GM23248 (cell line): ENCODE measurements at regions not wholly inside any gene's neighbourhood (a gene's known extent, or its start where the extent isn't known, plus 50 kb on each side); places are given as distances from the start of the nearest gene placed in this dataset.

Source experiments
- DNase-seq: peaks from one replicate; pipeline ENCODE4 v3.0.0-alpha.2; 2015
- H2AFZ ChIP-seq: fragments of 200-600 bp; sonication (generic); 2 replicates; pipeline ENCODE4 v1.6.1; 2016; ENCODE audit warnings: antibody characterized with exemption
- H3F3A ChIP-seq: fragments of 200-600 bp; sonication (generic); 2 replicates; pipeline ENCODE4 v1.6.1; 2016; ENCODE audit warnings: mild to moderate bottlenecking, antibody characterized with exemption, mixed run types; ENCODE audit not compliant: insufficient read depth
- H3K27ac ChIP-seq: fragments of 200-600 bp; sonication (generic); 2 replicates; pipeline ENCODE4 v1.5.1; 2016; ENCODE audit warnings: mild to moderate bottlenecking
- H3K27me3 ChIP-seq: fragments of 200-600 bp; sonication (generic); replicated peaks from 2 replicates; pipeline ENCODE4 v1.6.1; 2016; ENCODE audit warnings: mild to moderate bottlenecking; ENCODE audit not compliant: insufficient read depth
- H3K36me3 ChIP-seq: fragments of 200-600 bp; sonication (generic); 2 replicates; pipeline ENCODE4 v1.6.1; 2016; ENCODE audit warnings: low read depth, mild to moderate bottlenecking
- H3K4me1 ChIP-seq: fragments of 200-600 bp; sonication (generic); 2 replicates; pipeline ENCODE4 v1.6.1; 2016; ENCODE audit warnings: mild to moderate bottlenecking; ENCODE audit not compliant: insufficient read depth
- H3K4me2 ChIP-seq: fragments of 200-600 bp; sonication (generic); one replicate; pipeline ENCODE4 v1.6.1; 2016; ENCODE audit warnings: mild to moderate bottlenecking; ENCODE audit not compliant: unreplicated experiment
- H3K4me3 ChIP-seq: fragments of 200-600 bp; sonication (generic); 2 replicates; pipeline ENCODE4 v1.5.1; 2016; ENCODE audit warnings: mild to moderate bottlenecking
- H3K79me2 ChIP-seq: fragments of 200-600 bp; sonication (generic); 2 replicates; pipeline ENCODE4 v1.6.1; 2016; ENCODE audit warnings: mild to moderate bottlenecking; ENCODE audit not compliant: insufficient read depth
- H3K9ac ChIP-seq: fragments of 200-600 bp; sonication (generic); 2 replicates; pipeline ENCODE4 v1.6.1; 2016; ENCODE audit warnings: mild to moderate bottlenecking
- H3K9me2 ChIP-seq: fragments of 200-600 bp; sonication (generic); 2 replicates; pipeline ENCODE4 v1.6.1; 2016; ENCODE audit warnings: mixed run types, mild to moderate bottlenecking, moderate library complexity; ENCODE audit not compliant: insufficient read depth
- H3K9me3 ChIP-seq: fragments of 200-600 bp; sonication (generic); one replicate; pipeline ENCODE4 v1.6.1; 2017; ENCODE audit warnings: low read depth
- H4K20me1 ChIP-seq: fragments of 200-600 bp; sonication (generic); 2 replicates; pipeline ENCODE4 v1.6.0; 2016; ENCODE audit not compliant: insufficient read depth
- EZH2 ChIP-seq: fragments of 200-600 bp; sonication (generic); IDR thresholded peaks from 2 replicates; pipeline ENCODE4 v1.6.1; 2018; ENCODE audit warnings: antibody characterized with exemption, mild to moderate bottlenecking; ENCODE audit not compliant: insufficient read depth, poor library complexity, severe bottlenecking
- EZH2phosphoT487 ChIP-seq: fragments of 200-600 bp; sonication (generic); IDR thresholded peaks from 2 replicates; pipeline ENCODE4 v1.6.1; 2018; ENCODE audit warnings: antibody characterized with exemption, moderate library complexity, mild to moderate bottlenecking, low read depth; ENCODE audit not compliant: insufficient read depth
- WGBS, 2 experiments: methylation state at CpG; one replicate each; pipeline ENCODE4 v1.1.6; 2015 to 2017; ENCODE audit warnings: low lambda C conversion rate in 2 of 2, low coverage in 1 of 2; ENCODE audit errors: missing lambda C conversion rate in 2 of 2; 5-methylcytosine and 5-hydroxymethylcytosine counted together
- in situ Hi-C: fragments of 300-500 bp; cut with MboI; formaldehyde crosslinking; loops from 2 replicates; pipeline ENCODE4 v1.15.0; 2020

DNA sequence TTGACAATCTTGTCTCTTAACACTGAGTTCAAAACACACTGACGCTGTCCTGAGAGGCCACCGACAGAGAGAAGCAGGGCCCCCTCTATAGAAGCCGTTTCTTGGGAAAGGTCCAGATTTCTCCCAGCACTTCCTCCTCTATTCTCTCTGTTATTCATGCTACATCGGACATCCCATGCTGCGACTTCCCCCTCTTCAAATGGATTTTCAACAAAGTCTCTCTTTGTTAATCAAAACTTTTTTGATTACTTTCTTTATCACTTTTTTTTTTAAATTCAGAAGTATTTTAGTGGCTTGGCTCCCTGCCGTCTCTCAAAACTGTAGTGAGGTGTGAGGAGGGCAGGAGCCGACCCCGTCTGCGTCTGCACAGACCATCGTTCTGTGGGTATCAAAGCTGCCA lies 298.9 kb upstream of the PITRM1 start:
- no peaks in the 10 kb centered on the region for H3K79me2 ChIP-seq
- no peak overlapping the region for H3K4me3 ChIP-seq
- H3F3A ChIP-seq, result peaks cover 37% of the 10 kb centered on the region
- H3K4me2 ChIP-seq, result no peak overlapping the region
- in situ Hi-C loops, result no loop called here
- no peaks in the 10 kb centered on the region for H4K20me1 ChIP-seq
- H2AFZ ChIP-seq, result no peak overlapping the region; the same call in 1 of the 2 replicates
- no peaks in the 10 kb centered on the region for H3K27me3 ChIP-seq
- H3K9ac ChIP-seq, result no peak overlapping the region
- TF ChIP-seq EZH2 (no peak), EZH2phosphoT487 (no peak)
- H3K9me2 ChIP-seq, result no peaks in the 10 kb centered on the region
- DNase-seq, result no peak
- WGBS, 2 experiments, result 59 to 62% methylated on average over 10 of the region's 10 CpGs
- peaks cover 38% of the 10 kb centered on the region for H3K4me1 ChIP-seq
- no peak overlapping the region for H3K27ac ChIP-seq
- H3K9me3 ChIP-seq, result no peaks in the 10 kb centered on the region
- H3K36me3 ChIP-seq, result no peaks in the 10 kb centered on the region

DNA sequence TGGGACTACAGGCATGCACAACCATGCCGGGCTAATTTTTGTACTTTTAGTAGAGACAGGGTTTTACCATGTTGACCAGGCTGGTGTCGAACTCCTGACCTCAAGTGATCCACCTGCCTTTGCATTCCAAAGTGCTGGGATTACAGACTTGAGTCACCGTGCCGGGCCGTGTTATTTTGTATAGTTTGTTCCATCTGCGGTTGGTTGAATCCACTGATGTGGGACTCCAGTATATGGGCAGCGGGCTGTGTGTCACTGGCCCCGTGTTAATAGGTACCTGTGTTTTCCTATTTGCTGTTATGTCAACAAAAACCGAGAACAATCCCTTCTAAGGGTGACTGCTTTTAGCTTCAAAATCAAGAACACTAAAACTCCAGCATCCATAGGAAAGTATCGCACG lies 297.6 kb upstream of the PITRM1 start:
- peak overlapping the region; percentile 99 for H3K27ac ChIP-seq
- WGBS, 2 experiments, result 92 to 94% methylated on average over 11 of the region's 11 CpGs
- H3K4me2 ChIP-seq, result peak overlapping the region; percentile 82
- TF ChIP-seq EZH2phosphoT487 (no peak), EZH2 (no peak)
- DNase-seq, result no peak
- H3K27me3 ChIP-seq, result no peaks in the 10 kb centered on the region
- no peaks in the 10 kb centered on the region for H3K36me3 ChIP-seq
- no peak overlapping the region for H3K9ac ChIP-seq
- no peaks in the 10 kb centered on the region for H4K20me1 ChIP-seq
- peaks cover 38% of the 10 kb centered on the region for H3K4me1 ChIP-seq
- H2AFZ ChIP-seq, result no peak overlapping the region
- no peak overlapping the region for H3K4me3 ChIP-seq
- in situ Hi-C loops, result no loop called here
- H3K79me2 ChIP-seq, result no peaks in the 10 kb centered on the region
- H3K9me3 ChIP-seq, result no peaks in the 10 kb centered on the region
- no peaks in the 10 kb centered on the region for H3K9me2 ChIP-seq
- peaks cover 37% of the 10 kb centered on the region for H3F3A ChIP-seq

DNA sequence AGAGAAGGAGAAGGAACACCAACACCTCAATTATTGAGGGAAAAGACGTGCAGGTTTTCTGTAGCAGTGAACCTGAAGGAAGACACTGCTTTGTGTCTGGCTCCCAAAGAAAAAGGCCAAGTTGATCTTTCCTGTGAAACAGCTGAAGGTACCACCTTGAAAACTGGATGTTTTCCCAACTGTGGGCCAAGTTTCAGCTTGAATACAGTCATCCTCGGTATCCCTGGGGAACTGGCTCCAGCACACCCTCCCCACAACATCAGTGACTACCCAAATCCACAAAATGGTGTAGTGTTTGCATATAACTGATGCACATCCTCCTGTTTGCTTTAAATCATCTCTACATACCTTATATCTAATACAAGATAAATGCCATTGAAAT lies 297.0 kb upstream of the PITRM1 start:
- H3K27ac ChIP-seq, result peak overlapping the region; percentile 99
- DNase-seq, result peak; percentile 71
- H3K9me2 ChIP-seq, result no peaks in the 10 kb centered on the region
- peak overlapping the region; percentile 82 for H3K4me2 ChIP-seq
- in situ Hi-C loops, result loop anchor here (10.0 kb wide), 2 partner anchors 225 to 295 kb away; no protein-coding TSS in a partner anchor
- peak overlapping the region; percentile 93 for H3K9ac ChIP-seq
- 19 to 21% methylated on average over 2 of the region's 2 CpGs for WGBS, 2 experiments
- H3K27me3 ChIP-seq, result no peaks in the 10 kb centered on the region
- H3K4me3 ChIP-seq, result peak overlapping the region; percentile 59
- H3K79me2 ChIP-seq, result no peaks in the 10 kb centered on the region
- no peak for TF ChIP-seq EZH2
- no peak for TF ChIP-seq EZH2phosphoT487
- peaks cover 37% of the 10 kb centered on the region for H3F3A ChIP-seq
- peaks cover 38% of the 10 kb centered on the region for H3K4me1 ChIP-seq
- H3K36me3 ChIP-seq, result no peaks in the 10 kb centered on the region
- no peaks in the 10 kb centered on the region for H3K9me3 ChIP-seq
- H4K20me1 ChIP-seq, result no peaks in the 10 kb centered on the region
- peak overlapping the region; percentile 38 for H2AFZ ChIP-seq

DNA sequence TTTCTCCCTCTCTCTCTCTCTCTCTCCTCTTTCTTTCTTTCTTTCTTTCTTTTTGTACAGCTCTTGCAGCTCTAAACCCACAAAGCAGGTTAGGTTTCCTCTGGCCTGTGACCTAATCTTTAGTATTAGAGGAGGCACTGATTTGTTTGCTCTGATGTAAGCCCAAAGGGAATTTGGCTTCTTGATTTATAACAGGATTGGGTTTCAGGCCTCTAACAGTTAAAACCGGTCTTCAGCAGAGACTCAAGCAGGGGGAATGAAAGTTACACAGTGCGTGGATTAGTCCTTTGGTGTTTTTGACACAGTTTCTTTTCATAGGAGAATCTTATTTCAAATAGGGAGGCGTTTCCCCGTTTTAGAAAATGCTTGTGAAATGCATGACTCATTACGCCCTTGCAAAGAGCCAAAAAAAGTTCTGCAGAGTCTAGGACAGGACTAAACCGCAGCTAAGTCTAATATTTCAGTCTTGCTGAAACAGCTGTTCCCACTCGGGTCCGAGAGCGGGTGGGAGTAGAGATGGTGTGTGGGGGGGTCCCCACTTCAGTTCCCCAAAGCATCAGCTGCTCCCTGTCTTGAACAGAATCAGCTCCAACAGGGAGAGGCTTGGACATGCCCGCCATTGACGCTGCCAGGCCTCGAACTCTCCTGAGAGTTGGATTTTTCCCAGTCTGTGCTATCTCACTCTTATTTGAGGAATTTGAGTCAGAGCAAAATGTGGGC lies 296.5 kb upstream of the PITRM1 start:
- H3K9ac ChIP-seq, result peak overlapping the region; percentile 93
- in situ Hi-C loops, result loop anchor here (10.0 kb wide), 2 partner anchors 224 to 296 kb away; no protein-coding TSS in a partner anchor
- H4K20me1 ChIP-seq, result no peaks in the 10 kb centered on the region
- peak; percentile 96 for DNase-seq
- no peaks in the 10 kb centered on the region for H3K27me3 ChIP-seq
- H3F3A ChIP-seq, result peaks cover 37% of the 10 kb centered on the region
- 2 to 4% methylated on average over 12 of the region's 12 CpGs for WGBS, 2 experiments
- H3K79me2 ChIP-seq, result no peaks in the 10 kb centered on the region
- no peaks in the 10 kb centered on the region for H3K36me3 ChIP-seq
- H3K27ac ChIP-seq, result peak overlapping the region; percentile 99
- H3K4me2 ChIP-seq, result peak overlapping the region; percentile 82
- TF ChIP-seq EZH2phosphoT487 (no peak), EZH2 (no peak)
- H3K9me3 ChIP-seq, result no peaks in the 10 kb centered on the region
- peak overlapping the region; percentile 38 for H2AFZ ChIP-seq
- H3K4me3 ChIP-seq, result peak overlapping the region; percentile 59
- H3K4me1 ChIP-seq, result peaks cover 38% of the 10 kb centered on the region
- no peaks in the 10 kb centered on the region for H3K9me2 ChIP-seq
